ENCODE measurements at regions not wholly inside any gene's neighbourhood (a gene's known extent, or its start where the extent isn't known, plus 50 kb on each side); places are given as distances from the start of the nearest gene placed in this dataset.

- TF ChIP-seq ZNF565 (CRISPR knock-in tag; conservative IDR thresholded peaks at IDR 0.05; ENCODE audit: low read depth) (no peak), PATZ1 (CRISPR knock-in tag; IDR thresholded peaks at IDR 0.05; ENCODE audit: borderline replicate concordance) (no peak), GLIS3 (CRISPR knock-in tag; IDR thresholded peaks at IDR 0.05) (no peak), ZFP30 (CRISPR knock-in tag; IDR thresholded peaks at IDR 0.05) (no peak), TCF4 (CRISPR knock-in tag; IDR thresholded peaks at IDR 0.05; ENCODE audit: borderline replicate concordance) (no peak), PPARA (CRISPR knock-in tag; IDR thresholded peaks at IDR 0.05; ENCODE audit: borderline replicate concordance) (no peak), OSR1 (CRISPR knock-in tag; IDR thresholded peaks at IDR 0.05) (no peak), ARNTL (CRISPR knock-in tag; IDR thresholded peaks at IDR 0.05; ENCODE audit: borderline replicate concordance, low read depth) (no peak), ZNF70 (CRISPR knock-in tag; IDR thresholded peaks at IDR 0.05) (no peak), ZFP3 (CRISPR knock-in tag; IDR thresholded peaks at IDR 0.05) (no peak), TOX (CRISPR knock-in tag; IDR thresholded peaks at IDR 0.05; ENCODE audit: borderline replicate concordance) (no peak), CREB5 (CRISPR knock-in tag; IDR thresholded peaks at IDR 0.05; ENCODE audit: low read depth) (no peak)
Measured at GRCh38 chr13:26834646-26835045, 74.1 kb upstream of the GPR12 start.

Measured in SK-N-SH treated with all-trans-retinoic acid at 6 μM for 48 hours (cell line).